PFSK-1 (cell line): ENCODE measurements at regions not wholly inside any gene's neighbourhood (a gene's known extent, or its start where the extent isn't known, plus 50 kb on each side); places are given as distances from the start of the nearest gene placed in this dataset.

Experiments
- FOXP2 ChIP-seq: optimal IDR thresholded peaks from 2 replicates; pipeline ENCODE3; 2011; ENCODE audit warnings: borderline replicate concordance, control low read depth, inconsistent platforms; ENCODE audit not compliant: insufficient read depth; ENCODE audit errors: extremely low read length, extremely low read depth
- POLR2AphosphoS5 ChIP-seq: IDR thresholded peaks from 2 replicates; pipeline ENCODE4 v1.6.1; 2012; ENCODE audit warnings: low read depth, mild to moderate bottlenecking, control low read depth, low read length, moderate library complexity
- SIN3A ChIP-seq: IDR thresholded peaks from 2 replicates; pipeline ENCODE4 v1.6.1; 2012; ENCODE audit warnings: mild to moderate bottlenecking, low read length, moderate library complexity, borderline replicate concordance; ENCODE audit not compliant: insufficient read depth
- TAF1 ChIP-seq: IDR thresholded peaks from 2 replicates; pipeline ENCODE4 v1.6.1; 2012; ENCODE audit warnings: low read length, control low read depth, borderline replicate concordance; ENCODE audit not compliant: insufficient read depth
- TF ChIP-seq, protein P1 (sequence below), 2 experiments: IDR thresholded peaks; 2 replicates each; pipeline versions ENCODE4 v1.6.1 to v1.8.0; 2011 to 2012; ENCODE audit warnings: low read depth in 2 of 2, low read length in 2 of 2, control low read depth in 1 of 2, inconsistent platforms in 1 of 2, mild to moderate bottlenecking in 1 of 2, moderate library complexity in 1 of 2; ENCODE audit not compliant: insufficient read depth in 1 of 2

DNA sequence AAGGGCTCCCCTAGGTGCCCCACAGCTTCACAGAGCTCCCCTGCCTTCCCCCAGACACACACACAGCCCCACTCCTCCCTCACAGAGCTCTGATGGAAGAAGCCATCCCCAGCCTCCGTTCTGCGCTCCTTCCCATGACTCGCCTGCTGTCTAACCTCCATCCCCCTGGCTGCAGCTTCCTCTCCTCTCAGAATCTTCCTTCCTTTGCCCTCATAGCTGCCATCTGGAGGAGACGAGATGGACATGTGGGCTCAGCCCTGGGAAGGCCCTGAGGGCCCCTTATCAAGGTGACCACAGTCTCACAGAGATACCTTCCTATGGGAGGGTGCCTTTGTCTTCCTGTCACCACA is 94.3 kb downstream of the PCDH1 start:
- TF ChIP-seq, protein P1, sequence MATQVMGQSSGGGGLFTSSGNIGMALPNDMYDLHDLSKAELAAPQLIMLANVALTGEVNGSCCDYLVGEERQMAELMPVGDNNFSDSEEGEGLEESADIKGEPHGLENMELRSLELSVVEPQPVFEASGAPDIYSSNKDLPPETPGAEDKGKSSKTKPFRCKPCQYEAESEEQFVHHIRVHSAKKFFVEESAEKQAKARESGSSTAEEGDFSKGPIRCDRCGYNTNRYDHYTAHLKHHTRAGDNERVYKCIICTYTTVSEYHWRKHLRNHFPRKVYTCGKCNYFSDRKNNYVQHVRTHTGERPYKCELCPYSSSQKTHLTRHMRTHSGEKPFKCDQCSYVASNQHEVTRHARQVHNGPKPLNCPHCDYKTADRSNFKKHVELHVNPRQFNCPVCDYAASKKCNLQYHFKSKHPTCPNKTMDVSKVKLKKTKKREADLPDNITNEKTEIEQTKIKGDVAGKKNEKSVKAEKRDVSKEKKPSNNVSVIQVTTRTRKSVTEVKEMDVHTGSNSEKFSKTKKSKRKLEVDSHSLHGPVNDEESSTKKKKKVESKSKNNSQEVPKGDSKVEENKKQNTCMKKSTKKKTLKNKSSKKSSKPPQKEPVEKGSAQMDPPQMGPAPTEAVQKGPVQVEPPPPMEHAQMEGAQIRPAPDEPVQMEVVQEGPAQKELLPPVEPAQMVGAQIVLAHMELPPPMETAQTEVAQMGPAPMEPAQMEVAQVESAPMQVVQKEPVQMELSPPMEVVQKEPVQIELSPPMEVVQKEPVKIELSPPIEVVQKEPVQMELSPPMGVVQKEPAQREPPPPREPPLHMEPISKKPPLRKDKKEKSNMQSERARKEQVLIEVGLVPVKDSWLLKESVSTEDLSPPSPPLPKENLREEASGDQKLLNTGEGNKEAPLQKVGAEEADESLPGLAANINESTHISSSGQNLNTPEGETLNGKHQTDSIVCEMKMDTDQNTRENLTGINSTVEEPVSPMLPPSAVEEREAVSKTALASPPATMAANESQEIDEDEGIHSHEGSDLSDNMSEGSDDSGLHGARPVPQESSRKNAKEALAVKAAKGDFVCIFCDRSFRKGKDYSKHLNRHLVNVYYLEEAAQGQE (IDR thresholded peaks at IDR 0.05; ENCODE audit: insufficient read depth in 1 of 2, low read depth in 2 of 2, low read length in 2 of 2) = no peak
- TF ChIP-seq POLR2AphosphoS5 (no peak), FOXP2 (no peak), TAF1 (no peak), SIN3A (no peak)

DNA sequence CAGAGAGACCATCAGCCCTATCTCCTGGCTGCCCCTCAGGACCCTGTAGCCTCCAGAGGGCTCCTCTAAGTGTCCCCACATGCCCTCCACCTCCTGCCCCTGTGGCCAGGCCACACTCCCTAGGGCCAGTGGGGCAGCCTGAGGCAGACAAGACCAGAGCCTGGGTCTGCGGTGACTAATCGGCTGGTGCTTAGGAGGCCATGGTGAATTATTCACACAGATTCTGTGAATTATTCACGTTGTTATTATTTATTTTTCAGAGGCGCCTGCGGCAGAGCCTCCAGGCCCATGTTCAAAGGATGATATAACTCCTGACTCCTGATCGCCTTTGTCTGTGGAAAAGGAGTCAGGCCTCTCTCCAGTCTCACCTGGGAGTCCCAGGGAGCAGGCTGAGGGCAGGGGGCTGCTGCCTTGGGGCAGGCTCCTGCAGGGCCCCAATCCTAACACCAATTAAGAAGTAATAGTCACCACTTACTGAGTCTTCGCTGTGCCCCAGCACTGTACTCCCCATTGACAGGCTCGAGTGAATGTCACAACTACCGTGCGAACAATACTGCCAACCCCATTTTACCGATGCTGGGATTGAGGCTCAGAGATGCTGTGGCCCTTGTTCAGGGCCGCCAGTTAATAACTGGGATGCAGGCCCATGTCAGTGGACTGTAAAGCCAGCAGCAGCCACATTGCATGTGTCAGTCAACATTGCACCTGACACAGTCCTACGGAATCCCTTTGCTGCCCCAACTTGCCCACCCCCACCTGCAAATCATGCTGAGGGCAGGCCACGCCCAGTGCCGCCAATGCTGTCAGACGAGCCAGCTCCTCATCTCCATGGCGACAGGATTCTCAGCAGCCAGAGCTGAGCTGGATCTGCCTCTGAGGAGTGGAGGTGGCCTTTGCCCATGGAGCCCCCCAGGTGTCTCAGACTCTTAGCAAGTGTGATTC is 94.9 kb downstream of the PCDH1 start:
- TF ChIP-seq TAF1 (no peak), SIN3A (no peak), POLR2AphosphoS5 (no peak), FOXP2 (no peak)
- TF ChIP-seq, protein P1 (IDR thresholded peaks at IDR 0.05; ENCODE audit: insufficient read depth in 1 of 2, low read depth in 2 of 2, low read length in 2 of 2) = no peak

DNA sequence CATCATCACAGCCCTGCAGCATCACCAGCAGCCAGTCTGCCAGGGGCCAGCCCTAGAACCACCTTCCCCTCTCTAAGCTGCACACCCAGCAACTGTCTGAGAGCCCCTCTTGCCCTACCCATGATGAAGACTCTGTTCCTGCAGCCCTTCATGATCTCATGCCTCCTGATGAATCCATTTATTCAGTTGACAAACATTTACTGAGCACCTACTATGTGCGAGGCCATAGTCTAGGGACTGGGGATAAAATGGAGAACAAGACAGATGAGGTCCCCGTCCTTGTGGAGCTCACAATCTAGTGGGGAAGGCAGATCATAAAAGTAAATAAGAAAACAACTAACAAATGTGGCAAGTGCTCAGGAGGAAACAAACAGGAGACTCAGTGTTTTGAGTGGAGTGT is 96.3 kb downstream of the PCDH1 start:
- TF ChIP-seq, protein P1 (IDR thresholded peaks at IDR 0.05; ENCODE audit: insufficient read depth in 1 of 2, low read depth in 2 of 2, low read length in 2 of 2) = no peak
- TF ChIP-seq TAF1 (no peak), SIN3A (no peak), FOXP2 (no peak)

DNA sequence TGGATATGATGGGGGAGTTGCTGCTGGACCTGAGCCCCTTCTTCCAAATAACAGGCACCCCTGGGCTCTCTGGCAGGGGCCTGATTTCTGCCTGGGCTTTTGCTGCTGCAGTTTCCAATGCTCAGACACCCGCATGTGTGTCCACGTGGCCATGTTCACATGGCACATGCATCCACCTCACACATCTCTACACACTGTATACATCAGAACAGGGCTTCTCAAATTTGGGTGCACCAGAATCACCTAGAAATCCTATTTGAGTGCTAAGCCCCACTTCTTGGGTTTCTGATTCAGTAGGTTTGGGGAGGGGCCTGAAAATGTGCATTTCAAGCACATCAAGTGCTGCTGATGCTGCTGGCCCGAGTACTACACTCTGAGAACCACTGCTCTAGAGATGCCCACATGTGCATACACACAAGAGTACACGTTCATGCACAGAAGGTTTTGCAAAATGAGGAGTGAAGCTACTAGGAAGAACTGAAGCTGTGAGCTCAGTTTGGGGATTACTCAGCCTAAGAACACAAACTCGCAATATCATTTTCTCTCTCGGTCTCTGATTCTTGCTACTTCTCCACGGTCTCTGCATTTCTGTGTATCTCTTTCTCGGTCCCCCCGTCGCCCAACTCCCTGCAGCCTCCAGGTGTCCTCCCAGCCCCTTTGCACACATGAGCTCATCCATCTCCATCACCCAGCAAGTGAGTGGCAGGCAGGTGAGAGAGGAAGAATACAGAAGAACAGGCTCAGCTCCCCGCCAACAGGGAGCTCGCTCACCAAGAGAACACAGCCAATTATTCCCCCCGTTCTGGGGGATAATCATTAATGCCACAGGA is 97.0 kb downstream of the PCDH1 start:
- TF ChIP-seq POLR2AphosphoS5 = no peak
- no peak for TF ChIP-seq TAF1
- no peak for TF ChIP-seq FOXP2
- no peak for TF ChIP-seq SIN3A
- TF ChIP-seq, protein P1 (IDR thresholded peaks at IDR 0.05; ENCODE audit: insufficient read depth in 1 of 2, low read depth in 2 of 2, low read length in 2 of 2) = no peak
